ENCODE measurements at regions not wholly inside any gene's neighbourhood (a gene's known extent, or its start where the extent isn't known, plus 50 kb on each side); places are given as distances from the start of the nearest gene placed in this dataset.

- TF ChIP-seq HDGF (IDR thresholded peaks at IDR 0.05), result no peak
- no peak for TF ChIP-seq EZH2 (IDR thresholded peaks at IDR 0.05; ENCODE audit: borderline replicate concordance, control insufficient read depth, low read depth, low read length)
- TF ChIP-seq EP300 (IDR thresholded peaks at IDR 0.05; ENCODE audit: borderline replicate concordance in 1 of 2, control insufficient read depth in 1 of 2, low read depth in 2 of 2, low read length in 2 of 2), result no peak
- no peak for TF ChIP-seq NFYA (IDR thresholded peaks at IDR 0.05; ENCODE audit: borderline replicate concordance, low read depth, low read length)
- no peak for TF ChIP-seq BMI1 (IDR thresholded peaks at IDR 0.05; ENCODE audit: borderline replicate concordance)
These were observed 74.2 kb downstream of the C9orf152 start (continued) for GRCh38 chr9:110133608-110134210.

GRCh38 chr9:110135846-110136245 lies 72.1 kb downstream of the C9orf152 start:
- Histone ChIP-seq H3K4me3 (no peak overlapping the region), H3K27ac (ENCODE audit: control insufficient read depth, insufficient read depth) (no peak overlapping the region), H3K4me2 (ENCODE audit: control insufficient read depth, insufficient read depth) (no peak overlapping the region), H3K9ac (ENCODE audit: control insufficient read depth, insufficient read depth, low read length) (no peak overlapping the region), H3K27me3 (replicated peaks in 1 of 2; ENCODE audit: control insufficient read depth in 2 of 2, insufficient read depth in 2 of 2, low read length in 1 of 2) (no peaks in the 10 kb centered on the region), H4K20me1 (ENCODE audit: control insufficient read depth, insufficient read depth) (0 out of 2 replicates have a peak, but pooled peaks cover 4% of the 10 kb centered on the region), H3K4me1 (ENCODE audit: control insufficient read depth, insufficient read depth, low read length) (peaks cover 17% of the 10 kb centered on the region), H3K79me2 (ENCODE audit: control insufficient read depth, insufficient read depth, low read length) (peaks cover 58% of the 10 kb centered on the region), H3K36me3 (ENCODE audit: control insufficient read depth in 2 of 2, insufficient read depth in 2 of 2, low read length in 1 of 2) (peaks cover 21 to 23% of the 10 kb centered on the region in 2 experiments), H3K9me3 (replicated peaks; ENCODE audit: control insufficient read depth, insufficient read depth, low read length) (no peaks in the 10 kb centered on the region), H2AFZ (ENCODE audit: control insufficient read depth, low read depth, low read length) (no peak overlapping the region)
- POLR2A ChIA-PET, result interaction anchor here (1.0 to 1.6 kb wide), 2 partner anchors 12 to 28 kb away, joined by 3 to 5 read pairs; no protein-coding TSS in a partner anchor
- intact Hi-C loops (cut with micrococcal nuclease; ENCODE audit: unreplicated experiment), result no loop called here
- BruUV-seq (replicated peaks), result no TSS peak
- RAD21 ChIA-PET (ENCODE audit: unreplicated experiment), result interaction anchor here (1.3 kb wide), 1 partner anchor 233 kb away, joined by 5 read pairs; no protein-coding TSS in a partner anchor
- ATAC-seq (no peak), DNase-seq (ENCODE audit: low read depth, low spot score) (no peak), FAIRE-seq (no peak)
- 95% methylated on average over 1 of the region's 1 CpG for WGBS (ENCODE audit: insufficient coverage, insufficient replicate concordance, low lambda C conversion rate, missing lambda C conversion rate)
- SMC1A ChIA-PET (ENCODE audit: uncharacterized antibody, unreplicated experiment), result interaction anchor here (1.0 to 2.4 kb wide), 3 partner anchors 8 to 229 kb away, joined by 3 to 9 read pairs (median 4); no protein-coding TSS in a partner anchor
- CTCF ChIA-PET, result interaction anchor here (1.4 kb wide), 1 partner anchor 16 kb away, joined by 5 read pairs; no protein-coding TSS in a partner anchor
- in situ Hi-C loops (cut with MboI), result loop anchor here (25.0 kb wide), 1 partner anchor 1876 kb away; no protein-coding TSS in a partner anchor
- TF ChIP-seq RB1 (IDR thresholded peaks at IDR 0.05; ENCODE audit: borderline replicate concordance), result no peak
- TF ChIP-seq KLF5 (IDR thresholded peaks at IDR 0.05; ENCODE audit: partially characterized antibody), result no peak
- no peak for TF ChIP-seq REST (IDR thresholded peaks at IDR 0.05; ENCODE audit: low read depth, low read length)
- no peak for TF ChIP-seq MYC (IDR thresholded peaks at IDR 0.05; ENCODE audit: insufficient read depth, insufficient read length, insufficient replicate concordance, low read length, severe bottlenecking)
- no peak for TF ChIP-seq BRCA1 (IDR thresholded peaks at IDR 0.05; ENCODE audit: low read depth, low read length)
- TF ChIP-seq NFYB (IDR thresholded peaks at IDR 0.05; ENCODE audit: insufficient read depth, low read depth, low read length), result no peak
- TF ChIP-seq RBBP5 (conservative IDR thresholded peaks at IDR 0.05), result no peak
- TF ChIP-seq PRDM15 (CRISPR knock-in tag; IDR thresholded peaks at IDR 0.05), result no peak
- no peak for TF ChIP-seq EGR1 (IDR thresholded peaks at IDR 0.05; ENCODE audit: borderline replicate concordance in 1 of 2, low read depth in 2 of 2, low read length in 2 of 2)
- TF ChIP-seq KDM1A (IDR thresholded peaks at IDR 0.05; ENCODE audit: borderline replicate concordance), result no peak
